ENCODE measurements at regions not wholly inside any gene's neighbourhood (a gene's known extent, or its start where the extent isn't known, plus 50 kb on each side); places are given as distances from the start of the nearest gene placed in this dataset.

GRCh38 chr5:135124128-135124527, 90.1 kb upstream of the PITX1 start:
- TF ChIP-seq SREBF2 (IDR thresholded peaks at IDR 0.05) (no peak), POLR2A (IDR thresholded peaks at IDR 0.05; ENCODE audit: low read length) (no peak)

Measured in A549 (cell line).